Fibroblast of skin of scalp (primary cell): ENCODE measurements at regions not wholly inside any gene's neighbourhood (a gene's known extent, or its start where the extent isn't known, plus 50 kb on each side); places are given as distances from the start of the nearest gene placed in this dataset.

ENCODE experiments used
- DNase-seq: peaks from one replicate; pipeline ENCODE4 v3.0.0-alpha.2; 2013

DNA sequence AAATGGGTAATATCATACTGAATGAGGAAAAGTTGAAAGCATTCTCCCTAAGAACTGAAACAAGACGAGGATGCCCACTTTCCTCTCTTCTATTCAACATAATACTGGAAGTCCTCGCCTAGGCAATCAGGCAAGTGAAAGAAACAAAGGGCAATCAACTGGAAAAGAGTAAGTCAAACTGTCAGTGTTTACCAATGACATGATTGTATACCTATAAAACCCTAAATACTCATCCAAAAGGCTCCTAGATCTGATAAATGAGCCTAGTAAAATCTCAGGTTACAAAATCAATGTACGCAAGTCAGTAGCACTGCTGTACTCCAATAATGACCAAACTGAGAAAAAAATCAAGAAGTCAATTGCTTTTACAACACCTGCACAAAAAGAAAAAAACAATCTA is 575.8 kb upstream of the PRMT6 start:
- no peak for DNase-seq

DNA sequence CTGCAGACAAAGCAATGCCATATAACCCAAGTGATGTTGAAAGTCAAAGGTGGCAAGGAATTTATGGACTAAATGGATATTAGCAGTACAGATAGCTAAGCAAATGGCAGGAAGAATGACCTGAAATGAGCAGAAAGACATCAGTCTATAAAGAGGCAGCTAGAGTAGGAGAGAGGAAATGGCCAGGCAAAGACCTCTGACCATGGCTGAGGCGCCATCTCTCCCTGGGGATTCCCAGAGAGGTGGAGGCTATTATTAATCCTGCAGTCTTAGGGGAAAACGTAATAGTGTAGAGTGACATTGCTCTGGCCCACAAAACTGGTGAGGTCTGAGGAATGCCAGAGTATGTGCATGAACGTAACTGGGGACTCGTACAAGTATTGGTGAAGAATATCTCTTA is 563.6 kb upstream of the PRMT6 start:
- no peak for DNase-seq

DNA sequence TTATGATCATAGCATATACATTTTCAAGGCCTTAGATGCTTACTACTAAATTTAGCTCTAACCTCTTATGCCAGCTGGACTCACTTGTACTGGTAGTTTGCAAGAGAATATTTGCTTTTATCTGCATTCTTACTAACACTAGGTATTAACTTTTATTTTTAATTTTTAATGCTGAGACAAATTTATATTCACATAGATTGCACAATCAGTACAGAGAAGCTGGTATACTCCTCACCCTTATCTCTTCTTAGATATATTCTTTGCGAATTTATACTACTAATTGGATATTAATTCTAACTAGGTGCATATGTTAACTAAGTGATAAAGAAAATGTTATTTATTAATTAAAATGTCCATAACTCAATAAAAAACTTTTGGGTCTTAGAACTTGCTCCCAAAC is 561.8 kb upstream of the PRMT6 start:
- DNase-seq = no peak

DNA sequence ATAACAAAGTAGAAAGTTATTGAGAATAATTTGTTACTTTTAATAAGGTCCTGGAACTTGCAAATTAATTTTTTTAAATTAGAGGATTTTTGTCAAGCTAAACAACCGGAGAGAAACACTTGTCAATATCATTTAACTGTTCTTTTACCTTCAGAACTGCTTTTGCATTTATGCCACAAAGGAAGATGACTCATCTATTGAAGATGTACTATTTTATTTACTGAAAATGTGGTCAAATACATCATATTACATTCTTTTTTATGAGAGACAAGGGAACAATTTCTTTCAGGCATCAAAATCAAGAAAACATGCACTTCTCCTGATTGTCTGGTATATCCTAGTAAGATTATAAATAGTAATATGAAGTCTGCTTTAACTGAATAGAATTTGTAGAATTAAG is 558.2 kb upstream of the PRMT6 start:
- DNase-seq = no peak

DNA sequence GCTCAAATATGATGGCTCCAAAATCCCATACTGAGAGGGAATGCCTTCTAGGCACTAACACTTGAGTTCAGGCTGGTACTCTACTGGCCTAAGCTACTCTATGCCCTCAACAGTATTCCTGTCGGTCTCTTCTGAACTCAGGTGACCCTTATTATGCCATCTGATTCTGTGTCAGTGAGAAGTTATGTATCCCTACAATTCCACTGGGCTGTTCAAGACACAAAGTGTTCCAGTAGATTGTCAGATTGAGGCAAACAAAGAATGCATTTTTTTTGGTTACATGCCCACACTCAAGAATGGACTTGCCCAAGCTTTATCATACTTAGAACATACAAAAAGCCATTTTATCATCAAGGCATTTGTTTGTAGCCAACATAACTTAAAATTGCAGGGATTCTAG is 553.8 kb upstream of the PRMT6 start:
- no peak for DNase-seq

DNA sequence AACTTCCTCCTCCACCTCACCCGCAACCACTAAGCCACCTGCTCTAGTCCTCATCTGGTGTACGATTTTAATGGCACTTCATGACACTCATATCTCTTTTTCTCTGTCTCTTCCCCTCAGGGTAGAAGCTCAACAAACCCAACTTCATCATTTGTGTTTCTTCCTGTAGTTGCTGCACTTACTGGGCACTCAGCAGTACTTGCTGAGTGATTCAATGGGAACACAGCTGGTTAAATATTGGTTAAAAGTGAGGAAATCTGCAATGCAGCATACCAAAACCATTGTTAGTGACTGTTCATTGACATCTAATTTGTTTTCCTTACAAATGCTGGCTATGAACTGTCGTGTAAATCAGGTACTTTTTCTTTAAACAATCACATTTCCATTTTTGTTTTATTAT is 541.1 kb upstream of the PRMT6 start:
- no peak for DNase-seq

DNA sequence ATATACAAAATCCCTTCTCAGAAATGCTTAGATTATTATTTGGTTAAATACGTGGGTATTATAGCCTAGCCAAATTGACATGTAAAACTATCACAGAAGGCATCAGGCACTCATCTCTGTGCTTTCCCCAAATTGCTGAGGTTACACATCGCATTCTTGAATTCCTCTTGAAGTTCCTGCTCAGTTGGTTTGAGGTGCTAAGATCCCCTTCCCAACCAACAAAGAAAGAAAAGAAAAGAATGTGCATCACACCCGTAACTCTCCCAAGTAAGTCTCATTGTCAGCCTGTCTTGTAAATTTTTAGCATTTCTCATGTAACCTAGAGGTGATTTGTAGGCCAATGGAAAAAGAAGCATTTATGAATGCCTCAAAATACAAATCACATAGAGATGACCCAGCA is 539.2 kb upstream of the PRMT6 start:
- DNase-seq = no peak

DNA sequence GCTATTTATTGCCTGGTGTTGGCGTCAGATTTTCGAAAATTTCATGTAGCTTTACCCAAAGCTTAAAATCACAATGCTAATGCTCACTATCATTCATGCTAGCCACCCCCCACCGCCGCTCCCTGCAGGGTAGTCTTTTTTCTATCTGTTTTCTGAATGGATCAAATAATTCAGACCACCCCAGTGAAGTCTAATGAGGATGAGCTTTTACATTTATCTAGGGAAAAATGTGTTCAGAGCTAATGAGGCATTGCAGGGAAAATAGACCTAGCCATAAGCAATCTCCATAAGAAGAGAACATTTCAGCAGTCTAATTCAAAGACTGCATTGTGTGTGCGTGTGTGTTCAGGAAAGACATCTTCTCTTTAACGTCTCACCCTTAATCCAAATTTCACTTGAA is 533.0 kb upstream of the PRMT6 start:
- no peak for DNase-seq

DNA sequence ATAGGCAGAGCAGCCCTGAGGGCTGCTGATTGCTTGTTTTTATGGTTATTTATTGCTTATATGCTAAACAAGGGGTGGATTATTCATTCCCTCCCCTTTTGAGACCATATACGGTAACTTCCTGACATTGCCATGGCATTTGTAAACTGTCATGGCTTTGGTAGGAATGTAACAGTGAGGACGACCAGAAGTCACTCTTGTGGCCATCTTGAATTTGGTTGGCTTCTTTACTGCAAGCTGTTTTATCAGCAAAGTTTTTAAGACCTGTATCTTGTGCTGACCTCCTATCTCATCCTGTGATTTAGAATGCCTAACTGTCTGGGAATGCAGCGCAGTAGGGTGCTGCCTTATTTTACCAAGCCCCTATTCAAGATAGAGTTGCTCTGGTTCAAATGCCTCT is 531.8 kb upstream of the PRMT6 start:
- no peak for DNase-seq

DNA sequence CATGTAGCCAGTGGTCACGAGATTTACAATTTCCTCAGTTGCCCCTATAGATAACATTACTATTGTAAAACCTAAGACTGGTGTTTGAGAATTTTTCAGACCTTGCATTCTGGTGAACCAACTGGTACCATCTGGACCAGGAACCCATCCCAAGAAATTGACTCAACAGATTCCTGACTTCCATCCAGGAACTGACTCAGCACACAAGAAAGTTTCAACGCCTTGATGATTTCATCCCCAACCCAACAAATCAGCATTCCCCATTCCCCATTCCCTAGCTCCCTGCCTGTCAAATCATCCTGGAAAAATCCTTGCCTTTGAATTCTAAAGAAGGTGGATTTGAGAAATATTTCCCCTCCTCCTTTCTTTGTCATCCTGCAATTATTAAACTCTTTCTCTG is 529.8 kb upstream of the PRMT6 start:
- peak; percentile 88 for DNase-seq

DNA sequence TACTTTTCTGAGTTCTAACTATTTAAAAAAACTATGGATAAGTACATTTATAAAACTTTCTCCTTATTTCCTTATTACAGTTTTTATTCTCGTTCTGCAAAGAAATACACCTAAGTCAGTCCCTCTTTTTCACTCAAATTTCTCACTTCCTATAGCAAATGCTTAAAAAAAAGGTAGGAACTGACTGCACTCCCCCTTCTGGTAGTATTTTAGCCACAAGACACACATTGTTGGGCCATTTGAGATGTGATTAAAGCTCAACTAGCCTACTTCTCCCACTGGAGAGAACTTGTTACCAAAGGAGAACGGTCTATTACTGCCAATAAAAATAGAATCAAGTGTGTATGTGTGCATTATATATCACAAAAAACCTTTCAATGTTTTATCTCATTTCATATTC is 521.9 kb upstream of the PRMT6 start:
- DNase-seq = no peak

DNA sequence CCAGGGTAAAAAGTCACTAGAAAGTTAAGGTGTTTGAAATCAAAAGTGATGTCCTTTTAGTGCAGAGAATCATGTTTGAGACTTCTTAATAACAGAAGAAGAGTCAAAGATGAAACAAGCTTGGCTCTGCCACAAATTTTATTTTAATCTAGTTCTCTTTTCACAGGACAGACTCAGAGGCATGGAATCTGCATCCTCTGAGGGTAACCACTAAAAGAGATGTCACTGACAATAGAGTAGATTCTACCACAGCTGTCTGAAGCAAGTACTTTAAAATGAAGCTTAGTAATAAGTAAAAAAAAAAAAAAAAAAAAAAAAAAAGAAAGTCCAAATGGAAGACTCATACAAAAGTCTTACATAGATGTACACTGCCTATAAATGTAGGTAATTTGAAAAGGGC is 519.7 kb upstream of the PRMT6 start:
- DNase-seq = peak; percentile 92

DNA sequence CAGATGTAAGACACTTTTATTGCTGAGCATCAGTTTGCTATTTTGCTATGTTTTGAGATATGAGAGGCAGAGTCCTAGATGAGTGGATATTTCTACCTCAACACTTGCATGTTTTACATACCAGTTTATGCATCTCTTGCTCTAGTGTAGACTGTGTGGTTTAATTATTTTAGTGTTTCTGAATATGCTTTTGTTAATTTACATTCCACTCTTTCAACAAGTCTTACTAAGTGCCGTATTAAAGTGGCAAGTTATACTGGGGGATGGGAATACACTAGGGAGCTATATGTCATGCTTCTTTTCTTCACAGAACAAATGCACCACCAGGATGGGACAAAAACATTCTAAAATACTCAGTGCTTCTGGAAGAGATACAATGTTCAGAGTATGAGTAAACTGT is 507.7 kb upstream of the PRMT6 start:
- DNase-seq = peak; percentile 78

DNA sequence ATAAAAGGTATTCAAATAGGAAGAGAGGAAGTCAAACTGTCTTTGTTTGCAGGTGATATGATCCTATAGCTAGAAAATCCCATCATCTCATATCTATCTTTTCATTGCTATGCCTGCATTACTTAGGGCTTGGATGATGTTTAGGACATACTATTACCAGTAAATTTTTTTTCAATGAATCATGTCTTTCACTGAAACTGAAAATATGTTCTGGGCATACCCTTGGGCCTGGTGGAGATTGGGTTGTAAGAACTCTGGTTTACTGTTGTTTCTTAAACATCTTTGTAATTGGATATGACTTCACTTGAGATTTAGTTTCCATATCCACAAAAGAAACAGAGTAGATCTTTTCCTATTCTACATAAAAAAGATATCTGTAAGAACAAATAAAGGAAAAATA is 502.2 kb upstream of the PRMT6 start:
- peak; percentile 68 for DNase-seq

DNA sequence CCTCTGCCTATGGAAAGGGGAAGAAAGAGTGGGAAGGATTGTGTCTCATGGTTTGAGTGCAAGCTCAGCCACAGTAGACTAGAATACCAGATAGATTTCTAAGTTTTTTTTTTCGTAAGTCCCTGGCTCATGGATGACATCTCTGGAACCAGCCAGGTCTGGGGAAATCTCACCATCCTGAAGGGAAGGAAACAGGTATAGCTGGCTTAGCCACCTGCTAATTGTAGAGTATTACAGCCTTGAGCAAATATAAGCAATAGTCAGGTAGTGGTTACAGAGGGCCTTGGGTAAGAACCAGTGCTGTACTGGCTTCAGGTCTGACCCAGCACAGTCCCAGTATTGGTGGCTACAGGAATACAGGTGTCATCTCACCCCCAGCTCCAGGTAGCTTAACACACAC is 500.9 kb upstream of the PRMT6 start:
- DNase-seq = no peak

DNA sequence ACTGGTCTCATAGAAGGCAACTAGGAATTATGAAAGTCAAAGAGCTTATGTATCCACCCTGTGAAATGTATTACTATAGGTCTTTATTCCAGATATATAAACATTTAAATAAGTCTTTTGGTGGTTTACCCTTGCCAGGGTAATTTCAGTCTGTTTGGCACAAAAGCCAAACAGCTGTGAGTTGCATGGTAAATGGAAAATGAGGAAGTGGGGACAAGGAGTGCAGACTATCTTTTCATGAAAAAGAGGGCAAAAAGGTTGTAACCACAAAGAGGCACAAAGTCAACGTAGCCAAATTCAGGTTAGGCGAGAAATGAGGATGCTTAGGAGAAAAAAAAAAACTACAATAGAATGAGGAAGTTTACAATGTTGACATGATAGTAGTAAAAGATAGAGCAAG is 492.3 kb upstream of the PRMT6 start:
- DNase-seq = no peak

DNA sequence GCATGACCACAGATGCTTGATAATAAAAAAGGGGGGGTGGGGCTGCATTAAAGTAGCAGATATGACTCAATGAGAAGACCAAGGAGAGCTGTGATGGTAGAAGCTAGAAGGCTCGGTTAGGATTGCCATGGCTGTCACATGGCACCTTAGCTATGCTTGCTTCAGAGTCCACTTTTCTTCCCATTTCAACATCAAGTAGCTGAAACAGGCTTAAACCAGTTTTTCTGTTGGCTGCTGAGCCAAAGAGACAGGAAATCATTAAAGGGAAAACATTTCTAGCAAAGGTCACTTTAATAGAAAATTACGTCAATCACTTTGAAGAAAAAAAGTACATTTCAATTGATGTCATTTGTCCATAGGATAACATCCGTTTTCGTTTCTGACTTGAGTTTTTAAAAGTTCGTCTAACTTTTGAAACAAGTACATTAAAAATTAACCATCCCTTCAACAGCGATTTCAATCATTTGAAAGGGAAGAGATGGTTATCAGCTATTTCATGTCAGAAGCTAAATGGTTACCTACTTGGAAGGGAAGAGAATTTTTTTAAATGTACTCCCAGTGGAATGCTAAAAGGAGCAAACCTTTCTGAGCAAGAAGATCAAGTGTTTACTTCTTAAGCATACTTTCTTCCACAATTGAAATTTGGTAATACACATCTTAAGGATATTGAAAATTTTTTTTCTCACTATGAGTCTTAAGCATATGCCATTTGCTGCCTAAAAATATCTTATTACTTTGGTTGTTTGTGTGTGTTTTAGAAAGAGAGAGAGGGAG is 488.1 kb upstream of the PRMT6 start:
- DNase-seq = no peak

DNA sequence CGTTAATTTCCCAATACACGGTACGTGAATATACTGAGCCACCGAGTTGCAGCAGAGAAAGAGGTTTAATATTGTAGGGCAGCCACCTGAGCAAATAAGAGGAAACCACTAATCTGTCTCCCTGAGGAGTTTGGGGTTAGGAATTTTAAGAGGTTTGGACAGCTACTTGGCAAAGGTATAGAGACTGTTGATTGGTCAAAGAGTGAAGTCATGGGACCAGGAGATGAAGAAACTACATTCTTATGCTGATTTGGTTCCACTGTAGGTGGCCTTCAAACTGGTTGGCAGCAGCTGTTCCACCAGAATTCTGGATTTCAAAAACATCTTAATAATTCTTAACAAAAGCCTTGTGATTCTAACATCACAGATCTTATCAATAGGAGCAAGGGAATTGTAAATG is 485.4 kb upstream of the PRMT6 start:
- no peak for DNase-seq

DNA sequence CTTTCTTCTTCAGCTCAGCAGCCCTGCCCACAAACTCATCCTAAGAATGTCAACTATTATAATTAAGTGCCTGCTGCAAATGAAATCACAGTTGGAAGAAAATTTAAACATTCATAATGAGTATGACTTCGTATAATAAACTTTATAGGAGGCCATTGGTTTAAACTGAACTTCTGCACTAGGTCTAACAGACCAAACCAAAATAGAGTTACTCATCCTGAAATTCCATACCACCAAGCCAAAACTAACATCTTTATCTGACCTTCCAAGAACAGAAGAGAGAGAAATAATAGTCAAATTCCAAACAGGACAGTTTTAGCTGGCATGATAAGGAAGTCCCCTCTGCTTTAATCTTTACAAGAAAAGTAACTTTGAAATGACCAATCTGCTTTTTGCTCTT is 472.4 kb upstream of the PRMT6 start:
- DNase-seq = peak; percentile 41

DNA sequence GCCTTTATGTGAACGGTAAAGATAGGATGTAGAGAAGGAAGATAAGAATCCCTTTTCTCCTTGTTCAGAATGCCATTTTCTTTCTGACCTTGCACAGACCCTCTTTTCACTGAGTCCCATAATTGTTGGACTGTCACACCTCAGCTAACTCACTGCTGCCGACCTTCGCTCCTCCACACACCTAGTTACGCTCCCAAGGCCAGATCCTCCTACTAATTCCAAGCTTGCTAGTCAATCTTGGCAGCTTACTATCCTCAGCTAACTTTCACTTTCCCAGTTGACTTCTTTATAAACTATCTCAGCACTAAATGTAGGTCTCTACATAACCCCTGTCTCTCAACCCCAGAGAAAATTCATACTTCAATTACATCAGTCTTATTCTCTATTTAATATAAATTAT is 471.8 kb upstream of the PRMT6 start:
- no peak for DNase-seq

DNA sequence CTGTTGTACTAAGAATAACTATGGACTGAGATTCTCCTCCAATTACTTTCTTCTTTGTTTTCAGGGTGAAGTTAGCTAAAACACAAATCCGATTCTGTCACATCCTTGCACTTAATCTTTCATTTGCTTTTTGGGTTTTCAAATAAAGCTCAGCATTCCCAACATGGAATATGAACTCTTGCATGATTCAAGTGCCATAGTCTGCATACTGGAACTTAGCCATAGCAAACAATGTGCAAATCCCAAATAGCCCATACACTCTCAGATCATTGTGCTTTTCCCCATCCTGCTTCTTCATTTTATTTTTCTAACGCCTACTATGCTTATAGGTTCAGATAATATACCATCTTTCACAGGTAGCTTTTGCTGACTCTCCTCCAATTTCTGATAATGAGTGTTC is 455.8 kb upstream of the PRMT6 start:
- DNase-seq = peak; percentile 64

DNA sequence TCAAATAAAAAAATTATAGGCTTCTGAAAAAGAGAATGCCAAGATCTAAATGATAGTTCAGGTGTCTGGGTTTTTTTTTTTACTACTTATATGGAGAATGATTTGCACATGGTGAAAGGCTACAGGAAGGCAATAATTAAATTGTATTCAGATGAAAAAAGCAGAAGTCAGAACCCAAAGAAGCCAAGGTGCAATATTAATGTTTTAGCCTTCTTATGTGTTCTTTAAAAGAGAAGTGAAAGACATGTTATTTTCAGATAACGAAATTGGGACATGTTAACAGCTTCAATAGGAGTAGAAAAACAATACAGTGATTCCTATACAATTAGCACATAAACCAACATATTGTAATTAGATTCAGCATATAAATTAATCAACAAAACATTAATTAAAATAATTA is 452.9 kb upstream of the PRMT6 start:
- no peak for DNase-seq

DNA sequence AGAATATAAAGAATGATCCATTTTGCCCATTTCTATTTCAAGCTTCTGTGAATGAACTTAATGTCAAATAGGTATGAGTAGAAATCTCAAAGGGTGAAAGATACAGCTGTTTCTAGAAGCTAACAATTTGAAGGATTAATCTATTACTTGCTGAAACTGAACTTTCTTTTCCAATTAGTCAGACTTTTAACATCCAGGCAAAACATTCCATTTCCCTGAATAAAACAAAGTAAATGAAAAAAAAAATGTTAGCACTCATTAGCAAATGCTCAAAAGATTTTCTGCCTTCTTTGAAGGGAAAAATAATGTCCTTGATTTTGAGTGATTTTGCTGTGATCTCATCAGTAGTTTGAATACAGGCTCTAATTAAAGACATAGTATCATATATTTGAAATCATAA is 447.6 kb upstream of the PRMT6 start:
- peak; percentile 58 for DNase-seq

DNA sequence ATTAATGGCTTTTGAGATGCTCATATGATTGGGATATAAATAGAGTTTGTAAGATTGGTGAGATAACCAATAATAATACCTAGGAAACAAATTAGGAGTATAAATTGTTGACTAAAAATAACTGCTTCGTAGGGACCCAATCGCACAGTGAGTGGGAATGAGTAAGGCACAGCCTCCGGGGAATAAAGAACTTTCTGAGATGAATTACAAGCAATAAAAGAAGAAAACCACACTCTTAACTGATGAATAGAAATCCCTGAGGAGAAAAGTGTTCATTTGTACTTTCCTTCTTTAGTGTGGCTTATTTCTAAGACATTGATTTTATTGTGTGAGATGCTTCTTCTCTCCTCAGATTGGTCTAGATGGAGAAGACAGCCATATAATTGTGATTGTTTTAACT is 443.4 kb upstream of the PRMT6 start:
- peak; percentile 26 for DNase-seq

DNA sequence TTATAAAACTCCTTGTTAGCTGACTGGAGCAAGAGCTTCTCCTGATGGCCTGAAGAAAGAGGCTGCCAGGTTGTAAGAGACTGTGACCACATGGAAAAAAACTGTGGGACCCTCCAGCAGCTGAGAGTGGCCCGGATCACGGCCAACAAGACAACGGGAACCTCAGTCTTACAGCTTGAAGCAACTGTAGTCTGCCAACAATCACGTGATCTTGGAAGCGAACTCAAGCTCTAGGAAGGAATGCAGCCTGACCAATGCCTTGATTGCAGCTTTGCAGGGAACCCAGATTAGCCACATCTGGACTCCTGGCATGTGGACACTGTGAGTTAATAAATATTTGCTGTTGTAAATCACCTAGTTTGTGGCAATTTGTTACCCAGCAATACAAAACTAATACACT is 442.6 kb upstream of the PRMT6 start:
- DNase-seq = peak; percentile 6
